Fibroblast of lung (primary cell): ENCODE measurements at regions not wholly inside any gene's neighbourhood (a gene's known extent, or its start where the extent isn't known, plus 50 kb on each side); places are given as distances from the start of the nearest gene placed in this dataset.

Source experiments
- DNase-seq, 2 donors: peaks; one replicate each; pipeline versions ENCODE4 v3.0.0 to v3.0.0-alpha.2; 2010; ENCODE audit warnings: low read depth in 2 of 2
- H2AFZ ChIP-seq: 2 replicates; pipeline ENCODE4 v1.5.1; 2012; ENCODE audit warnings: low read length, control low read depth, inconsistent platforms
- H3K27ac ChIP-seq: 2 replicates; pipeline ENCODE4 v1.5.1; 2011; ENCODE audit warnings: low read length, control low read depth; ENCODE audit not compliant: insufficient read depth
- H3K27me3 ChIP-seq: 2 replicates; pipeline ENCODE4 v1.5.1; 2011; ENCODE audit warnings: mild to moderate bottlenecking, low read length; ENCODE audit not compliant: control insufficient read depth, insufficient read depth
- H3K36me3 ChIP-seq: 2 replicates; pipeline ENCODE4 v1.5.1; 2011; ENCODE audit warnings: low read length; ENCODE audit not compliant: control insufficient read depth, insufficient read depth
- H3K4me1 ChIP-seq: 2 replicates; pipeline ENCODE4 v1.5.1; 2011; ENCODE audit warnings: low read length; ENCODE audit not compliant: control insufficient read depth, insufficient read depth; ENCODE audit errors: extremely low read depth
- H3K4me2 ChIP-seq: 2 replicates; pipeline ENCODE4 v1.5.1; 2011; ENCODE audit warnings: low read length, control low read depth; ENCODE audit not compliant: insufficient read depth; ENCODE audit errors: extremely low read depth
- H3K4me3 ChIP-seq, 4 experiments: fragments of 200-600 bp in 1 of 4; sonication (generic) in 1 of 4; replicated peaks in 1 of 4; 2 replicates each; pipeline ENCODE4 v1.5.1; 2011 to 2016; ENCODE audit warnings: low read length in 4 of 4, low read depth in 3 of 4, mild to moderate bottlenecking in 3 of 4, control low read depth in 2 of 4, inconsistent platforms in 1 of 4, mixed read lengths in 1 of 4; ENCODE audit not compliant: insufficient read depth in 1 of 4; ENCODE audit errors: control extremely low read depth in 1 of 4
- H3K79me2 ChIP-seq: 2 replicates; pipeline ENCODE4 v1.5.1; 2012; ENCODE audit warnings: mild to moderate bottlenecking, low read length, inconsistent platforms; ENCODE audit not compliant: control insufficient read depth, insufficient read depth
- H3K9ac ChIP-seq: 2 replicates; pipeline ENCODE4 v1.5.1; 2011; ENCODE audit warnings: mild to moderate bottlenecking, low read length, control low read depth; ENCODE audit not compliant: insufficient read depth
- H3K9me3 ChIP-seq: 2 replicates; pipeline ENCODE4 v1.5.1; 2012; ENCODE audit warnings: low read depth, low read length; ENCODE audit not compliant: control insufficient read depth, insufficient read depth
- H4K20me1 ChIP-seq: 2 replicates; pipeline ENCODE4 v1.5.1; 2011; ENCODE audit warnings: low read length; ENCODE audit not compliant: control insufficient read depth, insufficient read depth; ENCODE audit errors: extremely low read depth
- CTCF ChIP-seq, 2 donors: IDR thresholded peaks in 1 of 2; conservative IDR thresholded peaks in 1 of 2; 1 replicate in 1 of 2; 2 replicates in 1 of 2; pipeline ENCODE4 v1.5.1; 2011 to 2012; ENCODE audit warnings: low read length in 2 of 2, control low read depth in 1 of 2, inconsistent platforms in 1 of 2, low read depth in 1 of 2, mild to moderate bottlenecking in 1 of 2
- EZH2 ChIP-seq: IDR thresholded peaks from 2 replicates; pipeline ENCODE4 v1.5.1; 2012; ENCODE audit warnings: low read length, control low read depth, mild to moderate bottlenecking; ENCODE audit errors: missing control alignments

GRCh38 chr14:58821421-58821820 is 183.7 kb downstream of the DACT1 start:
- H3K9ac ChIP-seq: no peak overlapping the region
- H3K27ac ChIP-seq: no peak overlapping the region

GRCh38 chr14:58822856-58823255 is 185.1 kb downstream of the DACT1 start:
- Histone ChIP-seq H3K27me3 (no peaks in the 10 kb centered on the region), H3K9me3 (no peaks in the 10 kb centered on the region), H3K27ac (no peak overlapping the region), H3K36me3 (no peaks in the 10 kb centered on the region), H3K4me1 (peaks cover 3% of the 10 kb centered on the region), H4K20me1 (no peaks in the 10 kb centered on the region), H3K9ac (no peak overlapping the region), H3K79me2 (no peaks in the 10 kb centered on the region), H3K4me3 (no peak overlapping the region), H3K4me2 (no peak overlapping the region), H2AFZ (no peak overlapping the region)
- no peak for DNase-seq
- TF ChIP-seq EZH2 (no peak), CTCF (conservative IDR thresholded peaks at IDR 0.05 in 1 of 2, IDR thresholded peaks at IDR 0.05 in 1 of 2; ENCODE audit: low read depth in 1 of 2, low read length in 2 of 2) (no peak)

More at GRCh38 chr14:58821421-58821820, 183.7 kb downstream of the DACT1 start:
- H3K79me2 ChIP-seq: no peaks in the 10 kb centered on the region
- TF ChIP-seq EZH2 (no peak), CTCF (conservative IDR thresholded peaks at IDR 0.05 in 1 of 2, IDR thresholded peaks at IDR 0.05 in 1 of 2; ENCODE audit: low read depth in 1 of 2, low read length in 2 of 2) (no peak)
- H3K27me3 ChIP-seq: no peaks in the 10 kb centered on the region
- H2AFZ ChIP-seq: no peak overlapping the region
- no peaks in the 10 kb centered on the region for H3K36me3 ChIP-seq
- H4K20me1 ChIP-seq: no peaks in the 10 kb centered on the region
- peaks cover 3% of the 10 kb centered on the region for H3K4me1 ChIP-seq
- H3K9me3 ChIP-seq: no peaks in the 10 kb centered on the region
- H3K4me3 ChIP-seq: no peak overlapping the region
- no peak for DNase-seq
- H3K4me2 ChIP-seq: no peak overlapping the region

GRCh38 chr14:58823312-58823711 is 185.6 kb downstream of the DACT1 start:
- Histone ChIP-seq H3K9me3 (no peaks in the 10 kb centered on the region), H4K20me1 (no peaks in the 10 kb centered on the region), H3K4me2 (no peak overlapping the region), H2AFZ (no peak overlapping the region), H3K36me3 (no peaks in the 10 kb centered on the region), H3K27ac (no peak overlapping the region), H3K4me1 (no peaks in the 10 kb centered on the region), H3K79me2 (no peaks in the 10 kb centered on the region), H3K9ac (no peak overlapping the region), H3K4me3 (no peak overlapping the region), H3K27me3 (no peaks in the 10 kb centered on the region)
- TF ChIP-seq CTCF (conservative IDR thresholded peaks at IDR 0.05 in 1 of 2, IDR thresholded peaks at IDR 0.05 in 1 of 2; ENCODE audit: low read depth in 1 of 2, low read length in 2 of 2) (no peak), EZH2 (no peak)
- DNase-seq: no peak
